ENCODE measurements at regions not wholly inside any gene's neighbourhood (a gene's known extent, or its start where the extent isn't known, plus 50 kb on each side); places are given as distances from the start of the nearest gene placed in this dataset.

DNA sequence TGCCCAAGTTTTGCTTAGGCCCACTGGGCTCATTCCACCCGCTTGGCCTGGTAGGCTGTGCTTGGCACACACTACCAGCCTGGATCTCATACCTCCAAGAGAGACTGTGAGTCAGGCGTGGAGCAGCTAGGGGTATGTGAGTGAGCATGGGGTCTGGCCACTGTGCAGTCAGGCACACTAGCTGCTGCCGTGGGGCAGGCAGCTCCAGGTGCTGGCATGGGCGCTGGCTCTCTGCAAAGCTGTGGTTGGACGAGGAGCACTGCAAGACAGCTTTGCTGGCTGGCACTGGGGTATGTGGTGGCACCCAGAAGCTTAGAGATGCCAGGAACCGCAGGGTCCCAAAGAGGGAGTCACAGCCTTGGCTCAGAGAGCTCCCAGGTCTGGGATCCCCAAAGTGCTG is 377.8 kb downstream of the KCTD8 start:
- H3K4me2 ChIP-seq: no peak overlapping the region
- TF ChIP-seq ZNF114 (CRISPR knock-in tag; IDR thresholded peaks at IDR 0.05) (no peak), CREB1 (CRISPR knock-in tag; IDR thresholded peaks at IDR 0.05; ENCODE audit: low read depth) (no peak), JUNB (IDR thresholded peaks at IDR 0.05; ENCODE audit: unreplicated experiment) (no peak), POLR2AphosphoS5 (IDR thresholded peaks at IDR 0.05; ENCODE audit: low read depth) (no peak), EZH2 (IDR thresholded peaks at IDR 0.05; ENCODE audit: low read depth, unreplicated experiment) (no peak)
- TF ChIP-seq, protein P1, sequence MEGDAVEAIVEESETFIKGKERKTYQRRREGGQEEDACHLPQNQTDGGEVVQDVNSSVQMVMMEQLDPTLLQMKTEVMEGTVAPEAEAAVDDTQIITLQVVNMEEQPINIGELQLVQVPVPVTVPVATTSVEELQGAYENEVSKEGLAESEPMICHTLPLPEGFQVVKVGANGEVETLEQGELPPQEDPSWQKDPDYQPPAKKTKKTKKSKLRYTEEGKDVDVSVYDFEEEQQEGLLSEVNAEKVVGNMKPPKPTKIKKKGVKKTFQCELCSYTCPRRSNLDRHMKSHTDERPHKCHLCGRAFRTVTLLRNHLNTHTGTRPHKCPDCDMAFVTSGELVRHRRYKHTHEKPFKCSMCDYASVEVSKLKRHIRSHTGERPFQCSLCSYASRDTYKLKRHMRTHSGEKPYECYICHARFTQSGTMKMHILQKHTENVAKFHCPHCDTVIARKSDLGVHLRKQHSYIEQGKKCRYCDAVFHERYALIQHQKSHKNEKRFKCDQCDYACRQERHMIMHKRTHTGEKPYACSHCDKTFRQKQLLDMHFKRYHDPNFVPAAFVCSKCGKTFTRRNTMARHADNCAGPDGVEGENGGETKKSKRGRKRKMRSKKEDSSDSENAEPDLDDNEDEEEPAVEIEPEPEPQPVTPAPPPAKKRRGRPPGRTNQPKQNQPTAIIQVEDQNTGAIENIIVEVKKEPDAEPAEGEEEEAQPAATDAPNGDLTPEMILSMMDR (conservative IDR thresholded peaks at IDR 0.05; ENCODE audit: low read depth in 2 of 2): no peak
- TF ChIP-seq, protein P2, sequence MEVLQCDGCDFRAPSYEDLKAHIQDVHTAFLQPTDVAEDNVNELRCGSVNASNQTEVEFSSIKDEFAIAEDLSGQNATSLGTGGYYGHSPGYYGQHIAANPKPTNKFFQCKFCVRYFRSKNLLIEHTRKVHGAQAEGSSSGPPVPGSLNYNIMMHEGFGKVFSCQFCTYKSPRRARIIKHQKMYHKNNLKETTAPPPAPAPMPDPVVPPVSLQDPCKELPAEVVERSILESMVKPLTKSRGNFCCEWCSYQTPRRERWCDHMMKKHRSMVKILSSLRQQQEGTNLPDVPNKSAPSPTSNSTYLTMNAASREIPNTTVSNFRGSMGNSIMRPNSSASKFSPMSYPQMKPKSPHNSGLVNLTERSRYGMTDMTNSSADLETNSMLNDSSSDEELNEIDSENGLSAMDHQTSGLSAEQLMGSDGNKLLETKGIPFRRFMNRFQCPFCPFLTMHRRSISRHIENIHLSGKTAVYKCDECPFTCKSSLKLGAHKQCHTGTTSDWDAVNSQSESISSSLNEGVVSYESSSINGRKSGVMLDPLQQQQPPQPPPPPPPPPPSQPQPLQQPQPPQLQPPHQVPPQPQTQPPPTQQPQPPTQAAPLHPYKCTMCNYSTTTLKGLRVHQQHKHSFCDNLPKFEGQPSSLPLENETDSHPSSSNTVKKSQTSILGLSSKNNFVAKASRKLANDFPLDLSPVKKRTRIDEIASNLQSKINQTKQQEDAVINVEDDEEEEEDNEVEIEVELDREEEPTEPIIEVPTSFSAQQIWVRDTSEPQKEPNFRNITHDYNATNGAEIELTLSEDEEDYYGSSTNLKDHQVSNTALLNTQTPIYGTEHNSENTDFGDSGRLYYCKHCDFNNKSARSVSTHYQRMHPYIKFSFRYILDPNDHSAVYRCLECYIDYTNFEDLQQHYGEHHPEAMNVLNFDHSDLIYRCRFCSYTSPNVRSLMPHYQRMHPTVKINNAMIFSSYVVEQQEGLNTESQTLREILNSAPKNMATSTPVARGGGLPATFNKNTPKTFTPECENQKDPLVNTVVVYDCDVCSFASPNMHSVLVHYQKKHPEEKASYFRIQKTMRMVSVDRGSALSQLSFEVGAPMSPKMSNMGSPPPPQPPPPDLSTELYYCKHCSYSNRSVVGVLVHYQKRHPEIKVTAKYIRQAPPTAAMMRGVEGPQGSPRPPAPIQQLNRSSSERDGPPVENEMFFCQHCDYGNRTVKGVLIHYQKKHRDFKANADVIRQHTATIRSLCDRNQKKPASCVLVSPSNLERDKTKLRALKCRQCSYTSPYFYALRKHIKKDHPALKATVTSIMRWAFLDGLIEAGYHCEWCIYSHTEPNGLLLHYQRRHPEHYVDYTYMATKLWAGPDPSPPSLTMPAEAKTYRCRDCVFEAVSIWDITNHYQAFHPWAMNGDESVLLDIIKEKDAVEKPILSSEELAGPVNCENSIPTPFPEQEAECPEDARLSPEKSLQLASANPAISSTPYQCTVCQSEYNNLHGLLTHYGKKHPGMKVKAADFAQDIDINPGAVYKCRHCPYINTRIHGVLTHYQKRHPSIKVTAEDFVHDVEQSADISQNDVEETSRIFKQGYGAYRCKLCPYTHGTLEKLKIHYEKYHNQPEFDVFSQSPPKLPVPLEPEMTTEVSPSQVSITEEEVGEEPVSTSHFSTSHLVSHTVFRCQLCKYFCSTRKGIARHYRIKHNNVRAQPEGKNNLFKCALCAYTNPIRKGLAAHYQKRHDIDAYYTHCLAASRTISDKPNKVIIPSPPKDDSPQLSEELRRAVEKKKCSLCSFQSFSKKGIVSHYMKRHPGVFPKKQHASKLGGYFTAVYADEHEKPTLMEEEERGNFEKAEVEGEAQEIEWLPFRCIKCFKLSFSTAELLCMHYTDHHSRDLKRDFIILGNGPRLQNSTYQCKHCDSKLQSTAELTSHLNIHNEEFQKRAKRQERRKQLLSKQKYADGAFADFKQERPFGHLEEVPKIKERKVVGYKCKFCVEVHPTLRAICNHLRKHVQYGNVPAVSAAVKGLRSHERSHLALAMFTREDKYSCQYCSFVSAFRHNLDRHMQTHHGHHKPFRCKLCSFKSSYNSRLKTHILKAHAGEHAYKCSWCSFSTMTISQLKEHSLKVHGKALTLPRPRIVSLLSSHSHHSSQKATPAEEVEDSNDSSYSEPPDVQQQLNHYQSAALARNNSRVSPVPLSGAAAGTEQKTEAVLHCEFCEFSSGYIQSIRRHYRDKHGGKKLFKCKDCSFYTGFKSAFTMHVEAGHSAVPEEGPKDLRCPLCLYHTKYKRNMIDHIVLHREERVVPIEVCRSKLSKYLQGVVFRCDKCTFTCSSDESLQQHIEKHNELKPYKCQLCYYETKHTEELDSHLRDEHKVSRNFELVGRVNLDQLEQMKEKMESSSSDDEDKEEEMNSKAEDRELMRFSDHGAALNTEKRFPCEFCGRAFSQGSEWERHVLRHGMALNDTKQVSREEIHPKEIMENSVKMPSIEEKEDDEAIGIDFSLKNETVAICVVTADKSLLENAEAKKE (CRISPR knock-in tag; IDR thresholded peaks at IDR 0.05): no peak
- TF ChIP-seq, protein P3, sequence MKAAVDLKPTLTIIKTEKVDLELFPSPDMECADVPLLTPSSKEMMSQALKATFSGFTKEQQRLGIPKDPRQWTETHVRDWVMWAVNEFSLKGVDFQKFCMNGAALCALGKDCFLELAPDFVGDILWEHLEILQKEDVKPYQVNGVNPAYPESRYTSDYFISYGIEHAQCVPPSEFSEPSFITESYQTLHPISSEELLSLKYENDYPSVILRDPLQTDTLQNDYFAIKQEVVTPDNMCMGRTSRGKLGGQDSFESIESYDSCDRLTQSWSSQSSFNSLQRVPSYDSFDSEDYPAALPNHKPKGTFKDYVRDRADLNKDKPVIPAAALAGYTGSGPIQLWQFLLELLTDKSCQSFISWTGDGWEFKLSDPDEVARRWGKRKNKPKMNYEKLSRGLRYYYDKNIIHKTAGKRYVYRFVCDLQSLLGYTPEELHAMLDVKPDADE (IDR thresholded peaks at IDR 0.05): no peak
- TF ChIP-seq, protein P4, sequence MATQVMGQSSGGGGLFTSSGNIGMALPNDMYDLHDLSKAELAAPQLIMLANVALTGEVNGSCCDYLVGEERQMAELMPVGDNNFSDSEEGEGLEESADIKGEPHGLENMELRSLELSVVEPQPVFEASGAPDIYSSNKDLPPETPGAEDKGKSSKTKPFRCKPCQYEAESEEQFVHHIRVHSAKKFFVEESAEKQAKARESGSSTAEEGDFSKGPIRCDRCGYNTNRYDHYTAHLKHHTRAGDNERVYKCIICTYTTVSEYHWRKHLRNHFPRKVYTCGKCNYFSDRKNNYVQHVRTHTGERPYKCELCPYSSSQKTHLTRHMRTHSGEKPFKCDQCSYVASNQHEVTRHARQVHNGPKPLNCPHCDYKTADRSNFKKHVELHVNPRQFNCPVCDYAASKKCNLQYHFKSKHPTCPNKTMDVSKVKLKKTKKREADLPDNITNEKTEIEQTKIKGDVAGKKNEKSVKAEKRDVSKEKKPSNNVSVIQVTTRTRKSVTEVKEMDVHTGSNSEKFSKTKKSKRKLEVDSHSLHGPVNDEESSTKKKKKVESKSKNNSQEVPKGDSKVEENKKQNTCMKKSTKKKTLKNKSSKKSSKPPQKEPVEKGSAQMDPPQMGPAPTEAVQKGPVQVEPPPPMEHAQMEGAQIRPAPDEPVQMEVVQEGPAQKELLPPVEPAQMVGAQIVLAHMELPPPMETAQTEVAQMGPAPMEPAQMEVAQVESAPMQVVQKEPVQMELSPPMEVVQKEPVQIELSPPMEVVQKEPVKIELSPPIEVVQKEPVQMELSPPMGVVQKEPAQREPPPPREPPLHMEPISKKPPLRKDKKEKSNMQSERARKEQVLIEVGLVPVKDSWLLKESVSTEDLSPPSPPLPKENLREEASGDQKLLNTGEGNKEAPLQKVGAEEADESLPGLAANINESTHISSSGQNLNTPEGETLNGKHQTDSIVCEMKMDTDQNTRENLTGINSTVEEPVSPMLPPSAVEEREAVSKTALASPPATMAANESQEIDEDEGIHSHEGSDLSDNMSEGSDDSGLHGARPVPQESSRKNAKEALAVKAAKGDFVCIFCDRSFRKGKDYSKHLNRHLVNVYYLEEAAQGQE (IDR thresholded peaks at IDR 0.05; ENCODE audit: unreplicated experiment): no peak
- no peaks in the 10 kb centered on the region for H3F3A ChIP-seq (replicated peaks; ENCODE audit: low read depth)
- H3K27me3 Mint-ChIP-seq (ENCODE audit: insufficient read depth, low read depth, poor library complexity): peaks cover 1% of the 10 kb centered on the region
- H3K36me3 ChIP-seq (ENCODE audit: insufficient read depth): no peaks in the 10 kb centered on the region
- H3K4me1 Mint-ChIP-seq: no peaks in the 10 kb centered on the region; the same call in 2 of the 3 replicates
- no peak overlapping the region for H2AFZ ChIP-seq
- H3K9me2 ChIP-seq (ENCODE audit: insufficient read depth): no peaks in the 10 kb centered on the region; the same call in 1 of the 2 replicates
- H4K20me1 ChIP-seq (replicated peaks; ENCODE audit: insufficient read depth): no peaks in the 10 kb centered on the region
- H3K79me2 ChIP-seq (replicated peaks; ENCODE audit: insufficient read depth): no peaks in the 10 kb centered on the region
- H3K27me3 ChIP-seq (ENCODE audit: insufficient read depth): no peaks in the 10 kb centered on the region
- ATAC-seq (no peak), DNase-seq (ENCODE audit: low spot score) (no peak)
- H3K27ac ChIP-seq (ENCODE audit: low read depth): no peak overlapping the region
- H3K27ac Mint-ChIP-seq: no peak overlapping the region
- H3K4me1 ChIP-seq (ENCODE audit: insufficient read depth): no peaks in the 10 kb centered on the region
- no peak overlapping the region for H3K4me3 Mint-ChIP-seq
- H3K36me3 Mint-ChIP-seq (ENCODE audit: low read depth): peaks cover 42% of the 10 kb centered on the region
- no peak overlapping the region for H3K4me3 ChIP-seq
- H3K9me3 Mint-ChIP-seq: peaks cover 36% of the 10 kb centered on the region

Data from GM23338 (cell line).